ENCODE measurements at regions not wholly inside any gene's neighbourhood (a gene's known extent, or its start where the extent isn't known, plus 50 kb on each side); places are given as distances from the start of the nearest gene placed in this dataset.

DNA sequence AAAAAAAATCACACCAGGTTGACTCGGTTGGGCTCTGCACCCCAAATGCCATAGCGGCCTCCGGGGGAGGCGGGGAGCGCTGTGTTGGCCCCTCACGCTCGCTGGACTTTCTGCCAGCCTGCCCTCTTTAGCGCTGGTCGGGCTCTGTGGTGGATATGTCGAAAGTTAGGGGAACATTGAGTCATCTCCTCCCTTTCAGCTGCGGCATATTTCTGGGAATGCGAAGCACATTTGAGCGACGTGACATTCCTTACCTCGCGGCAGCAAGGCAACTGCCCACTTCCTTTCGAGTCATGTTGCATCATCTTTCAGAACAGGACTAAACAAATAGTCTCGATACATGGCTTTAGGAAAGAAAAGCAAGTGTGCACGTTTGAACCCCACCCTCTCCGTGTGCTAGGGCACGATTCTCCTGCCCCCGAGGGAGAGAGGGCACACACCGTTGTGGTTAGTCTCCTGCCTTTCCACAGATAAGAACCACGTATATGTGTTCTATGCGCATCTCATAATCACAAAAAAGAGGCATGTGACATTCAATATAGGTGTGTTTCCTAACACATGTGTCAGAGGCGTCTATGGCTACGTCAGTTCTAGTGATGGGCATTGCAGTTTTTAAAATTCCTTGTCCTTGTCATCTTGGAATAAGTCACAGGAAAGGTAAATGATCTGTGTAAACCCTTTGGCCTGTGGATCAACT, 105.9 kb upstream of the SLC45A1 start (continued):
- TF ChIP-seq, protein P1, sequence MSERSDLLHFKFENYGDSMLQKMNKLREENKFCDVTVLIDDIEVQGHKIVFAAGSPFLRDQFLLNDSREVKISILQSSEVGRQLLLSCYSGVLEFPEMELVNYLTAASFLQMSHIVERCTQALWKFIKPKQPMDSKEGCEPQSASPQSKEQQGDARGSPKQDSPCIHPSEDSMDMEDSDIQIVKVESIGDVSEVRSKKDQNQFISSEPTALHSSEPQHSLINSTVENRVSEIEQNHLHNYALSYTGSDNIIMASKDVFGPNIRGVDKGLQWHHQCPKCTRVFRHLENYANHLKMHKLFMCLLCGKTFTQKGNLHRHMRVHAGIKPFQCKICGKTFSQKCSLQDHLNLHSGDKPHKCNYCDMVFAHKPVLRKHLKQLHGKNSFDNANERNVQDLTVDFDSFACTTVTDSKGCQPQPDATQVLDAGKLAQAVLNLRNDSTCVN (CRISPR knock-in tag; IDR thresholded peaks at IDR 0.05; ENCODE audit: borderline replicate concordance) = peak; percentile 91; the same call in 1 of the 2 replicates
- peak; percentile 87 for TF ChIP-seq FOXC1 (CRISPR knock-in tag; IDR thresholded peaks at IDR 0.05; ENCODE audit: borderline replicate concordance)
- no peak for TF ChIP-seq ZNF780A (CRISPR knock-in tag; IDR thresholded peaks at IDR 0.05)
- no peak for TF ChIP-seq ZNF570 (CRISPR knock-in tag; IDR thresholded peaks at IDR 0.05; ENCODE audit: borderline replicate concordance)
- TF ChIP-seq ZNF782 (CRISPR knock-in tag; IDR thresholded peaks at IDR 0.05; ENCODE audit: borderline replicate concordance) = peak; percentile 41; the same call in 1 of the 2 replicates
- TF ChIP-seq SNAPC2 (CRISPR knock-in tag; IDR thresholded peaks at IDR 0.05) = peak; percentile 75; the same call in 1 of the 2 replicates
- TF ChIP-seq PCBP1 (IDR thresholded peaks at IDR 0.05; ENCODE audit: borderline replicate concordance, low read depth, low read length) = no peak
- peak; percentile 71 for TF ChIP-seq GATAD1 (CRISPR knock-in tag; IDR thresholded peaks at IDR 0.05)
- peak; percentile 83; the same call in 1 of the 2 replicates for TF ChIP-seq ZNF296 (CRISPR knock-in tag; conservative IDR thresholded peaks at IDR 0.05)
- no peak for TF ChIP-seq NFIB (CRISPR knock-in tag; IDR thresholded peaks at IDR 0.05; ENCODE audit: borderline replicate concordance)
- TF ChIP-seq CC2D1A (CRISPR knock-in tag; IDR thresholded peaks at IDR 0.05) = no peak
- peak; percentile 93; the same call in 1 of the 2 replicates for TF ChIP-seq ZNF232 (CRISPR knock-in tag; IDR thresholded peaks at IDR 0.05; ENCODE audit: borderline replicate concordance)
- TF ChIP-seq, protein P2, sequence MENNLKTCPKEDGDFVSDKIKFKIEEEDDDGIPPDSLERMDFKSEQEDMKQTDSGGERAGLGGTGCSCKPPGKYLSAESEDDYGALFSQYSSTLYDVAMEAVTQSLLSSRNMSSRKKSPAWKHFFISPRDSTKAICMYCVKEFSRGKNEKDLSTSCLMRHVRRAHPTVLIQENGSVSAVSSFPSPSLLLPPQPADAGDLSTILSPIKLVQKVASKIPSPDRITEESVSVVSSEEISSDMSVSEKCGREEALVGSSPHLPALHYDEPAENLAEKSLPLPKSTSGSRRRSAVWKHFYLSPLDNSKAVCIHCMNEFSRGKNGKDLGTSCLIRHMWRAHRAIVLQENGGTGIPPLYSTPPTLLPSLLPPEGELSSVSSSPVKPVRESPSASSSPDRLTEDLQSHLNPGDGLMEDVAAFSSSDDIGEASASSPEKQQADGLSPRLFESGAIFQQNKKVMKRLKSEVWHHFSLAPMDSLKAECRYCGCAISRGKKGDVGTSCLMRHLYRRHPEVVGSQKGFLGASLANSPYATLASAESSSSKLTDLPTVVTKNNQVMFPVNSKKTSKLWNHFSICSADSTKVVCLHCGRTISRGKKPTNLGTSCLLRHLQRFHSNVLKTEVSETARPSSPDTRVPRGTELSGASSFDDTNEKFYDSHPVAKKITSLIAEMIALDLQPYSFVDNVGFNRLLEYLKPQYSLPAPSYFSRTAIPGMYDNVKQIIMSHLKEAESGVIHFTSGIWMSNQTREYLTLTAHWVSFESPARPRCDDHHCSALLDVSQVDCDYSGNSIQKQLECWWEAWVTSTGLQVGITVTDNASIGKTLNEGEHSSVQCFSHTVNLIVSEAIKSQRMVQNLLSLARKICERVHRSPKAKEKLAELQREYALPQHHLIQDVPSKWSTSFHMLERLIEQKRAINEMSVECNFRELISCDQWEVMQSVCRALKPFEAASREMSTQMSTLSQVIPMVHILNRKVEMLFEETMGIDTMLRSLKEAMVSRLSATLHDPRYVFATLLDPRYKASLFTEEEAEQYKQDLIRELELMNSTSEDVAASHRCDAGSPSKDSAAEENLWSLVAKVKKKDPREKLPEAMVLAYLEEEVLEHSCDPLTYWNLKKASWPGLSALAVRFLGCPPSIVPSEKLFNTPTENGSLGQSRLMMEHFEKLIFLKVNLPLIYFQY (CRISPR knock-in tag; IDR thresholded peaks at IDR 0.05; ENCODE audit: borderline replicate concordance) = peak; percentile 64; the same call in 1 of the 2 replicates
- TF ChIP-seq NFRKB (IDR thresholded peaks at IDR 0.05) = no peak
- TF ChIP-seq STAT5B (CRISPR knock-in tag; IDR thresholded peaks at IDR 0.05) = no peak
- peak; percentile 83 for TF ChIP-seq ZNF124 (CRISPR knock-in tag; IDR thresholded peaks at IDR 0.05)
- TF ChIP-seq ARNT2 (CRISPR knock-in tag; IDR thresholded peaks at IDR 0.05; ENCODE audit: low read depth) = peak; percentile 93
- TF ChIP-seq, protein P3, sequence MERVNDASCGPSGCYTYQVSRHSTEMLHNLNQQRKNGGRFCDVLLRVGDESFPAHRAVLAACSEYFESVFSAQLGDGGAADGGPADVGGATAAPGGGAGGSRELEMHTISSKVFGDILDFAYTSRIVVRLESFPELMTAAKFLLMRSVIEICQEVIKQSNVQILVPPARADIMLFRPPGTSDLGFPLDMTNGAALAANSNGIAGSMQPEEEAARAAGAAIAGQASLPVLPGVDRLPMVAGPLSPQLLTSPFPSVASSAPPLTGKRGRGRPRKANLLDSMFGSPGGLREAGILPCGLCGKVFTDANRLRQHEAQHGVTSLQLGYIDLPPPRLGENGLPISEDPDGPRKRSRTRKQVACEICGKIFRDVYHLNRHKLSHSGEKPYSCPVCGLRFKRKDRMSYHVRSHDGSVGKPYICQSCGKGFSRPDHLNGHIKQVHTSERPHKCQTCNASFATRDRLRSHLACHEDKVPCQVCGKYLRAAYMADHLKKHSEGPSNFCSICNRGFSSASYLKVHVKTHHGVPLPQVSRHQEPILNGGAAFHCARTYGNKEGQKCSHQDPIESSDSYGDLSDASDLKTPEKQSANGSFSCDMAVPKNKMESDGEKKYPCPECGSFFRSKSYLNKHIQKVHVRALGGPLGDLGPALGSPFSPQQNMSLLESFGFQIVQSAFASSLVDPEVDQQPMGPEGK (CRISPR knock-in tag; IDR thresholded peaks at IDR 0.05) = peak; percentile 89
- TF ChIP-seq, protein P4, sequence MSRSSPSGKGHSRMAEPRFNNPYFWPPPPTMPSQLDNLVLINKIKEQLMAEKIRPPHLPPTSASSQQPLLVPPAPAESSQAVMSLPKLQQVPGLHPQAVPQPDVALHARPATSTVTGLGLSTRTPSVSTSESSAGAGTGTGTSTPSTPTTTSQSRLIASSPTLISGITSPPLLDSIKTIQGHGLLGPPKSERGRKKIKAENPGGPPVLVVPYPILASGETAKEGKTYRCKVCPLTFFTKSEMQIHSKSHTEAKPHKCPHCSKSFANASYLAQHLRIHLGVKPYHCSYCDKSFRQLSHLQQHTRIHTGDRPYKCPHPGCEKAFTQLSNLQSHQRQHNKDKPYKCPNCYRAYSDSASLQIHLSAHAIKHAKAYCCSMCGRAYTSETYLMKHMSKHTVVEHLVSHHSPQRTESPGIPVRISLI (CRISPR knock-in tag; IDR thresholded peaks at IDR 0.05; ENCODE audit: borderline replicate concordance) = peak; percentile 93
- no peak for TF ChIP-seq ZNF589 (CRISPR knock-in tag; conservative IDR thresholded peaks at IDR 0.05)
- no peak; the same call in 1 of the 2 replicates for TF ChIP-seq ZNF326 (CRISPR knock-in tag; IDR thresholded peaks at IDR 0.05; ENCODE audit: borderline replicate concordance)
